ENCODE measurements at regions not wholly inside any gene's neighbourhood (a gene's known extent, or its start where the extent isn't known, plus 50 kb on each side); places are given as distances from the start of the nearest gene placed in this dataset.

DNA sequence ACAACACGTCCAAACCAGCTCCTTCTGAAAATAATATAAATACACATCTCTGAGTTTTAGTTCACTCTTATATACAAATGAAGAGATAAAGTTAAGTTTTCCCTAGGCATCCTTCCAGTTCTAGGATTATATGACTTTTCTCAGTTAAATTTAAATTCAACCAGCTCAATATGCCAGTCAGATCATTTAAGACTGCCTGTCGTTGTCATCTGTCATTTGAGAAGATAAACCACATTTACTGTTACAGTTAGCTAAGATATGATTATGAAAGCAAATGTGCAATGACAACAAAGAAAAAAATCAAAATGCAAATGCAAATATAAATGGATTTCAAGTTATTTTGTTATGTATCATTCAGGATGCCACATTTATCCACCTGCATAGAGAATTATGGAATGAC lies 671.7 kb upstream of the GOT2 start:
- no peak for TF ChIP-seq TAF1 (IDR thresholded peaks at IDR 0.05; ENCODE audit: borderline replicate concordance, insufficient read depth, low read length)
- no peak for TF ChIP-seq REST (IDR thresholded peaks at IDR 0.05; ENCODE audit: insufficient read depth in 1 of 2, low read depth in 2 of 2, low read length in 2 of 2)

Measured in PFSK-1 (cell line).